M059J (cell line): ENCODE measurements at regions not wholly inside any gene's neighbourhood (a gene's known extent, or its start where the extent isn't known, plus 50 kb on each side); places are given as distances from the start of the nearest gene placed in this dataset.

Experiments
- DNase-seq: peaks from one replicate; pipeline ENCODE4 v3.0.0-alpha.2; 2012; ENCODE audit warnings: low read depth

- DNase-seq = peak; percentile 18
Observed at GRCh38 chr19:29263305-29264135, 50.6 kb upstream of the UQCRFS1 start.

- no peak for DNase-seq
Observed at GRCh38 chr19:29264897-29265296, 51.9 kb upstream of the UQCRFS1 start.

GRCh38 chr19:29265436-29265835 is 52.5 kb upstream of the UQCRFS1 start:
- DNase-seq = no peak

GRCh38 chr19:29266001-29266400 is 53.0 kb upstream of the UQCRFS1 start:
- DNase-seq = no peak

GRCh38 chr19:29266603-29267002 is 53.7 kb upstream of the UQCRFS1 start:
- no peak for DNase-seq

- DNase-seq = no peak
Observed at GRCh38 chr19:29267701-29268100, 54.8 kb upstream of the UQCRFS1 start.

GRCh38 chr19:29268103-29268502 is 55.2 kb upstream of the UQCRFS1 start:
- DNase-seq = no peak

- DNase-seq = no peak
Observed at GRCh38 chr19:29268721-29269393, 55.9 kb upstream of the UQCRFS1 start.

GRCh38 chr19:29269641-29270040 is 56.7 kb upstream of the UQCRFS1 start:
- DNase-seq = no peak

- DNase-seq = no peak
Observed at GRCh38 chr19:29271341-29271740, 58.4 kb upstream of the UQCRFS1 start.

- no peak for DNase-seq
Observed at GRCh38 chr19:29271911-29272310, 59.0 kb upstream of the UQCRFS1 start.

- peak; percentile 15 for DNase-seq
Observed at GRCh38 chr19:29273000-29273640, 60.2 kb upstream of the UQCRFS1 start.

GRCh38 chr19:29275266-29275665 is 62.3 kb upstream of the UQCRFS1 start:
- no peak for DNase-seq

- peak; percentile 69 for DNase-seq
Observed at GRCh38 chr19:29277102-29277501, 64.2 kb upstream of the UQCRFS1 start.

GRCh38 chr19:29278716-29279115 is 65.8 kb upstream of the UQCRFS1 start:
- no peak for DNase-seq

- DNase-seq = no peak
Observed at GRCh38 chr19:29283366-29283765, 70.4 kb upstream of the UQCRFS1 start.

- no peak for DNase-seq
Observed at GRCh38 chr19:29285187-29285687, 72.3 kb upstream of the UQCRFS1 start.

GRCh38 chr19:29285878-29286277 is 72.9 kb upstream of the UQCRFS1 start:
- no peak for DNase-seq

GRCh38 chr19:29287061-29287460 is 74.1 kb upstream of the UQCRFS1 start:
- DNase-seq = no peak

GRCh38 chr19:29288256-29288655 is 75.3 kb upstream of the UQCRFS1 start:
- DNase-seq = no peak

GRCh38 chr19:29289020-29289419 is 76.1 kb upstream of the UQCRFS1 start:
- no peak for DNase-seq

GRCh38 chr19:29290853-29291252 is 77.9 kb upstream of the UQCRFS1 start:
- DNase-seq = no peak

GRCh38 chr19:29292153-29292552 is 79.2 kb upstream of the UQCRFS1 start:
- DNase-seq = no peak
